Thyroid gland (tissue), 4 donors: ENCODE measurements at regions not wholly inside any gene's neighbourhood (a gene's known extent, or its start where the extent isn't known, plus 50 kb on each side); places are given as distances from the start of the nearest gene placed in this dataset.

Experiments
- DNase-seq, 2 donors: peaks; one replicate each; pipeline ENCODE4 v3.0.0-alpha.2; 2019
- H3K27ac ChIP-seq, 3 donors: fragments of 200-600 bp; sonication (generic); 1 replicate in 2 of 3; 2 replicates in 1 of 3; pipeline ENCODE4 v1.5.1; 2016 to 2019; ENCODE audit warnings: mild to moderate bottlenecking in 1 of 3, moderate library complexity in 1 of 3
- H3K27me3 ChIP-seq: fragments of 200-600 bp; sonication (generic); one replicate; pipeline ENCODE4 v1.5.1; 2019
- H3K36me3 ChIP-seq, 2 donors: fragments of 200-600 bp; sonication (generic); one replicate each; pipeline ENCODE4 v1.5.1; 2016 to 2019
- H3K4me1 ChIP-seq, 2 donors: fragments of 200-600 bp; sonication (generic); one replicate each; pipeline ENCODE4 v1.5.1; 2017 to 2019
- H3K4me3 ChIP-seq, 3 donors: fragments of 200-600 bp; sonication (generic); replicated peaks in 1 of 3; 1 replicate in 2 of 3; 2 replicates in 1 of 3; pipeline ENCODE4 v1.5.1; 2016; ENCODE audit warnings: mild to moderate bottlenecking in 1 of 3
- H3K9me3 ChIP-seq: fragments of 200-600 bp; sonication (generic); one replicate; pipeline ENCODE4 v1.5.1; 2017
- POLR2A ChIP-seq, 2 donors: fragments of 450-650 bp; IDR thresholded peaks; one replicate each; pipeline ENCODE4 v1.6.1; 2017; ENCODE audit warnings: antibody characterized with exemption in 2 of 2, mild to moderate bottlenecking in 2 of 2, moderate library complexity in 1 of 2
- WGBS, 2 donors: methylation state at CpG; one replicate each; pipeline ENCODE4 v1.1.5; 2017; 5-methylcytosine and 5-hydroxymethylcytosine counted together
- intact Hi-C: fragments of 100-400 bp; cut with DNase I; formaldehyde crosslinking; loops from one replicate; pipeline ENCODE4 v1.15.1; 2023
- TF ChIP-seq, protein P1 (sequence below), 6 experiments: fragments of 200-600 bp in 3 of 6; fragments of 450-650 bp in 3 of 6; sonication (generic) in 3 of 6; IDR thresholded peaks; one replicate each; pipeline ENCODE4 v1.5.1; 2016 to 2019; ENCODE audit warnings: antibody characterized with exemption in 6 of 6, mild to moderate bottlenecking in 2 of 6, inconsistent platforms in 1 of 6, moderate library complexity in 1 of 6

DNA sequence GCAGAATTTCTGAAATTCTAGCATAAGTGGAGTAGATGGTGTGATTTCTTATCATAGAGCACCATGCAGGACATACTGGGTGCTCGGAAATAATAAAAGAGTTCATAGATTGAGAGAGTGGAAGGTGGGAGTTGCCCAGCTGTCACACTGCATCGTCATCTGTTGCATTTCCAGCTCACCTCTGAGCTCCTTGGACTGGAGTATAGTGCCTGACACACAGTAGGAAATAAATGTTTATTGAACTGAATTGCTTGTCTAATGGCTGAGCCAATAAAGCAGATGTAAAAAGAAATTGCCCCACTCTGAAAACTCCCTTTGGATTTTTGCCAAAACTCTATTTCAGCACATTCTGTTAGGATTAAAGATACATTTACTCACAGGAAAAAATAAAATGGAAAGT, 108.9 kb upstream of the UBE2E1 start:
- Histone ChIP-seq H3K27me3 (no peaks in the 10 kb centered on the region), H3K36me3 (no peaks in the 10 kb centered on the region), H3K4me1 (peaks cover 0 to 4% of the 10 kb centered on the region in 2 donors), H3K4me3 (no peak overlapping the region), H3K9me3 (no peaks in the 10 kb centered on the region), H3K27ac (no peak overlapping the region)
- no peak for TF ChIP-seq POLR2A (IDR thresholded peaks at IDR 0.05)
- TF ChIP-seq, protein P1, sequence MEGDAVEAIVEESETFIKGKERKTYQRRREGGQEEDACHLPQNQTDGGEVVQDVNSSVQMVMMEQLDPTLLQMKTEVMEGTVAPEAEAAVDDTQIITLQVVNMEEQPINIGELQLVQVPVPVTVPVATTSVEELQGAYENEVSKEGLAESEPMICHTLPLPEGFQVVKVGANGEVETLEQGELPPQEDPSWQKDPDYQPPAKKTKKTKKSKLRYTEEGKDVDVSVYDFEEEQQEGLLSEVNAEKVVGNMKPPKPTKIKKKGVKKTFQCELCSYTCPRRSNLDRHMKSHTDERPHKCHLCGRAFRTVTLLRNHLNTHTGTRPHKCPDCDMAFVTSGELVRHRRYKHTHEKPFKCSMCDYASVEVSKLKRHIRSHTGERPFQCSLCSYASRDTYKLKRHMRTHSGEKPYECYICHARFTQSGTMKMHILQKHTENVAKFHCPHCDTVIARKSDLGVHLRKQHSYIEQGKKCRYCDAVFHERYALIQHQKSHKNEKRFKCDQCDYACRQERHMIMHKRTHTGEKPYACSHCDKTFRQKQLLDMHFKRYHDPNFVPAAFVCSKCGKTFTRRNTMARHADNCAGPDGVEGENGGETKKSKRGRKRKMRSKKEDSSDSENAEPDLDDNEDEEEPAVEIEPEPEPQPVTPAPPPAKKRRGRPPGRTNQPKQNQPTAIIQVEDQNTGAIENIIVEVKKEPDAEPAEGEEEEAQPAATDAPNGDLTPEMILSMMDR (IDR thresholded peaks at IDR 0.05) = no peak
- no peak for DNase-seq
- intact Hi-C loops = no loop called here
- 80 to 86% methylated on average over 2 of the region's 2 CpGs for WGBS, 2 donors

DNA sequence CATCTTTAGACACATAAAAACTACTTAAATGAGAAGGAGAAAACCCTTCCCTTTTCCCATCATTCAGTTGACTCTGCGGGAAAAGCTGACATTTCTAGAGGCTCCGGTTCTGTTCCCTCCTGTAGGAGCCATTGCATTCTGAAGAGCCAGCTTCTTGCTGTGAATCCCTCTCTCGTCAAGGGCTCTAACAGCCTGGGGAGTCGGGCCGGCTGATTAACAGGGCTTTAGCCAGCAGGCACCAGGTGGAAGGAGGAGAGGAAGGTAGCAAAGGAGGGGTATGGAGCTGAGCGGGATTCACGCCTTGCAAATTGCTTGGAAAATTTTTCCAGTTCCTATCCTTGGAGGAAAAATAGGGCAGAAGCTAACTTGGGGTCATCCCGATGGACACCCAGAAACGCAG, 108.3 kb upstream of the UBE2E1 start:
- DNase-seq = peak in 1 of 2 donors; percentile 8
- TF ChIP-seq, protein P1 (IDR thresholded peaks at IDR 0.05) = no peak
- TF ChIP-seq POLR2A (IDR thresholded peaks at IDR 0.05) = no peak
- no peak overlapping the region for H3K4me3 ChIP-seq
- intact Hi-C loops = no loop called here
- H3K27me3 ChIP-seq = no peaks in the 10 kb centered on the region
- H3K4me1 ChIP-seq = peaks cover 0 to 4% of the 10 kb centered on the region in 2 donors
- no peak overlapping the region for H3K27ac ChIP-seq
- 54 to 61% methylated on average over 9 of the region's 9 CpGs for WGBS, 2 donors
- no peaks in the 10 kb centered on the region for H3K9me3 ChIP-seq
- H3K36me3 ChIP-seq = no peaks in the 10 kb centered on the region

DNA sequence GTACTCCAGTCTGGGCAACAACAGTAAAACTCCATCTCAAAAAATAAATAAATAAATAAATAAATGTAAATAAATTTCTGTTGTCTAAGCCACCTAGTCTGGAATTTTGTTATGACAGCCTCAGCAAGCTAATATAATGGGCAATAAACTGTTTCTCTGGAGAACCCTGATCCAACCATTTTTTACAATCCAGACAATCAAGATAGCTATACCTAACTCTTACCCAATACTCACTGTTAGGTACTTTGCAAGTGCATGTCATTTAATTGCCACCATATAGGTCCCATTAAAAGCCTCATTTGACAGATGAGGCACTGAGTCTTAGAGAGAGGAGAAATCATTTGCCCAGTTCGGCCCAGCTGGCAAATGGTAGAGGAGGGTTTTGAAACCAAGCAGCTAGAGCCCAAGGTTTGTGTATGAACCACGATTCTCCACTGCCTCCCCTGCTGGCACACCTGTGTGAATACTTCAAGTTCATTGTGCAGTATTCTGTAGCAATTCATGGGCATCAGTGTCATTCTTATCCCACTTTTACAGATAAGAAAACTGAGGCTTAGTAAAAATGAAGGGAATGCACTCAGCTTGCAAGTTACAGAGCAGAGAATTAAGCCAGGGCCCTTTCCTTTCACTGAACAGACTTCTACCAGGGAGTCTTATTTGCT, 107.0 kb upstream of the UBE2E1 start:
- WGBS, 2 donors = 67 to 78% methylated on average over 2 of the region's 2 CpGs
- no peak for DNase-seq
- Histone ChIP-seq H3K9me3 (no peaks in the 10 kb centered on the region), H3K4me3 (no peak overlapping the region), H3K4me1 (peaks cover 0 to 4% of the 10 kb centered on the region in 2 donors), H3K27me3 (no peaks in the 10 kb centered on the region), H3K27ac (no peak overlapping the region), H3K36me3 (no peaks in the 10 kb centered on the region)
- TF ChIP-seq, protein P1 (IDR thresholded peaks at IDR 0.05) = no peak
- no peak for TF ChIP-seq POLR2A (IDR thresholded peaks at IDR 0.05)
- intact Hi-C loops = no loop called here

DNA sequence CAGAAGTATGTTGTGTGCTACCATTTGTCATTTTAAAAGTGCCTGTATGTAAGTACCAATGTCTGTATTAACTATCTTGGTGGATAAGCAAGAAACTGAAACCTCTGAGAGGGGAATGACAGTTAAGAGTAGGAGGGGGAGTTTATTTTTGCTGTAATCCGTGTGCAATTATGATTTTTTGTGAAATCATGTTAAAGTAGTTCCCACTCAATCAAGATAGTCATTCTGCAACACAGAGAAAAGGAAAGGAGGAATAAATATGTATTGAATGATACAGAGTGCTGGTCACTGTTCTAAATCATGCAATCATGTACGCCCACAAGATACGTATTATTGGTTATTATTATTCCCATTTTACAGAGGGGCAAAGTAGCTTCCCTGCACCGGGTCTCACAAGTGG, 105.1 kb upstream of the UBE2E1 start:
- TF ChIP-seq, protein P1 (IDR thresholded peaks at IDR 0.05) = no peak
- no peak for TF ChIP-seq POLR2A (IDR thresholded peaks at IDR 0.05)
- H3K36me3 ChIP-seq = no peaks in the 10 kb centered on the region
- H3K9me3 ChIP-seq = no peaks in the 10 kb centered on the region
- H3K27me3 ChIP-seq = no peaks in the 10 kb centered on the region
- no peak for DNase-seq
- intact Hi-C loops = no loop called here
- H3K4me1 ChIP-seq = peaks cover 0 to 4% of the 10 kb centered on the region in 2 donors
- no peak overlapping the region for H3K4me3 ChIP-seq
- WGBS, 2 donors = 73 to 78% methylated on average over 4 of the region's 4 CpGs
- no peak overlapping the region for H3K27ac ChIP-seq

DNA sequence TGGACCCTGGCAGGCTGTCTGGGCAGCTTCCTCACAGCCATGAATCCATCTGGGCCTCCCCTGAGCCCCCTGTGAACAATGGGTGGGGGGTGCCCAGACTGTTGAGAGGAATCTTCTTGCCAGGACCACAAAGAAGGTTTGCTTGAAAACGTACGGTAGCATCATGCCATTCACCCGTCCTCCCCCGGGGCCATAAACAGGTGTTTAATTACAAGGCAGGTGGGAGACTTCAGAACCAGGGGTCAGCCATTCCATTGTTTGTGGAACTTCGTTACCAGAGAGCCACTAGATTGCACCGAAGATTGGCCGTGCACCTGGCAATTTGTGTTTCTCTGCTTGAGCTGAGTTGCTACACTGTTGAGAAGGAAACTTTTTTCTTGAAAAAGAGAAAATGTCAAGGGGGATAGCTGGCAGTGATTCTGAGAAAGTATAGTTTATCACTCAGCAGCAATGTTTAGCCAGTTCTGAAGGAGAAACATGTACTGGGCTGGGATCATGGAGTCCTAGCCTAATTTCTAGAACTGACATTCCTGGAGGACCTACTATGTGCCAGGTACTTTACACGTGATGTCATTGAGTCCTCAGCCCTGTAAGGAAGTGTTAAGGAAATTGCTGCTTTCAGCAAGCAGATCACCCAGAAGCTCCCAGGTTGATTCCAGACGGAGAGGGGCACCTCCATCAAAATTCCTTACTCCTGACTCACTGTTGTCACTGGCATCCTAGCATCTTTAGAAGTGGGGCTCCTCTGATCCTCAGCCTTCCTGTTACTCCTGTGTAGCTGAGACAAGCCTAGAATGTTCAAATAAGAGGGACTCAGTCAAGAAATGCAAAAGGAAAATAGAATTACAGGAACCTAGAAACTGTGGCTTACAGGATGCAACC, 103.8 kb upstream of the UBE2E1 start:
- intact Hi-C loops = no loop called here
- WGBS, 2 donors = 45 to 59% methylated on average over 9 of the region's 9 CpGs

More for the DNA sequence above, 103.8 kb upstream of the UBE2E1 start:
- no peak for TF ChIP-seq POLR2A (IDR thresholded peaks at IDR 0.05)
- TF ChIP-seq, protein P1 (IDR thresholded peaks at IDR 0.05) = no peak
- H3K9me3 ChIP-seq = no peaks in the 10 kb centered on the region
- H3K4me1 ChIP-seq = peaks cover 0 to 4% of the 10 kb centered on the region in 2 donors
- DNase-seq = no peak
- no peak overlapping the region for H3K27ac ChIP-seq
- H3K36me3 ChIP-seq = no peaks in the 10 kb centered on the region
- no peak overlapping the region for H3K4me3 ChIP-seq
- H3K27me3 ChIP-seq = no peaks in the 10 kb centered on the region
